OCI-LY7 (cell line): ENCODE measurements at regions not wholly inside any gene's neighbourhood (a gene's known extent, or its start where the extent isn't known, plus 50 kb on each side); places are given as distances from the start of the nearest gene placed in this dataset.

Source experiments
- BruUV-seq: library from RNA; stranded (reverse); fragments of 400-500 nt; replicated peaks from 2 replicates; lab custom pipeline; 2021; lab: Mats Ljungman, UMichigan
- CTCF ChIA-PET: fragments of 300-600 bp; sonication (Branson Sonifier 250); formaldehyde crosslinking; loops from one replicate; lab custom pipeline; 2022; ENCODE audit warnings: antibody characterized with exemption; ENCODE audit not compliant: unreplicated experiment; lab: Charles Lee
- POLR2A ChIA-PET: fragments of 300-600 bp; sonication (Branson Sonifier 250); formaldehyde crosslinking; loops from one replicate; lab custom pipeline; 2022; ENCODE audit warnings: antibody characterized with exemption; lab: Charles Lee
- DNase-seq: peaks from one replicate; pipeline ENCODE4 v3.0.0-alpha.2; 2015; ENCODE audit warnings: low spot score
- H2AFZ ChIP-seq: fragments of 200-600 bp; sonication (generic), shearing (Covaris generic); 2 replicates; pipeline ENCODE4 v1.6.1; 2014; ENCODE audit warnings: mild to moderate bottlenecking, antibody characterized with exemption, low read length, moderate library complexity
- H3K27ac ChIP-seq: fragments of 200-600 bp; sonication (generic); 2 replicates; pipeline ENCODE4 v1.5.1; 2014; ENCODE audit warnings: mixed run types, low read depth, mild to moderate bottlenecking, moderate library complexity, low read length, inconsistent platforms; ENCODE audit not compliant: poor library complexity, severe bottlenecking
- H3K36me3 ChIP-seq: fragments of 200-600 bp; sonication (generic); 2 replicates; pipeline ENCODE4 v1.6.1; 2014; ENCODE audit warnings: mild to moderate bottlenecking, antibody characterized with exemption, low read length, moderate library complexity, mixed read lengths; ENCODE audit not compliant: insufficient read depth
- H3K4me1 ChIP-seq: fragments of 200-600 bp; sonication (generic); 2 replicates; pipeline ENCODE4 v1.5.1; 2014; ENCODE audit warnings: mild to moderate bottlenecking, low read length; ENCODE audit not compliant: insufficient read depth, poor library complexity, severe bottlenecking
- H3K4me2 ChIP-seq: fragments of 200-600 bp; sonication (generic); 2 replicates; pipeline ENCODE4 v1.6.1; 2014; ENCODE audit warnings: mild to moderate bottlenecking, low read length
- H3K4me3 ChIP-seq: fragments of 200-600 bp; sonication (generic); 2 replicates; pipeline ENCODE4 v1.5.1; 2014; ENCODE audit warnings: mild to moderate bottlenecking, low read depth, low read length; ENCODE audit not compliant: poor library complexity, severe bottlenecking
- H3K79me2 ChIP-seq: fragments of 200-600 bp; sonication (generic); 2 replicates; pipeline ENCODE4 v1.6.1; 2016; ENCODE audit warnings: low read depth, mild to moderate bottlenecking, low read length, moderate library complexity, mixed read lengths; ENCODE audit not compliant: insufficient read depth
- H3K9me2 ChIP-seq: fragments of 200-600 bp; sonication (generic); 2 replicates; pipeline ENCODE4 v1.6.1; 2016; ENCODE audit warnings: mild to moderate bottlenecking, low read length, mixed read lengths; ENCODE audit not compliant: insufficient read depth
- H3K9me3 ChIP-seq: fragments of 200-600 bp; sonication (generic); 2 replicates; pipeline ENCODE4 v1.6.1; 2014; ENCODE audit warnings: mild to moderate bottlenecking, mixed run types, low read length, mixed read lengths
- H4K20me1 ChIP-seq: fragments of 200-600 bp; sonication (generic); 2 replicates; pipeline ENCODE4 v1.6.1; 2014; ENCODE audit warnings: mild to moderate bottlenecking, antibody characterized with exemption, low read length, moderate library complexity, mixed read lengths; ENCODE audit not compliant: insufficient read depth
- EZH2phosphoT487 ChIP-seq: fragments of 200-600 bp; sonication (generic); IDR thresholded peaks from 2 replicates; pipeline ENCODE4 v1.6.1; 2018; ENCODE audit warnings: low read depth, borderline replicate concordance, mild to moderate bottlenecking, mixed run types, antibody characterized with exemption, low read length, moderate library complexity, mixed read lengths
- intact Hi-C: fragments of 100-400 bp; cut with micrococcal nuclease; formaldehyde crosslinking; loops from one replicate; pipeline ENCODE4 v1.10.0; 2022; ENCODE audit not compliant: unreplicated experiment
- TF ChIP-seq, protein P1 (sequence below): fragments of 200-600 bp; sonication (generic); conservative IDR thresholded peaks from 2 replicates; pipeline ENCODE4 v1.5.1; 2014; ENCODE audit warnings: mild to moderate bottlenecking, antibody characterized with exemption, low read length, moderate library complexity, mixed read lengths

DNA sequence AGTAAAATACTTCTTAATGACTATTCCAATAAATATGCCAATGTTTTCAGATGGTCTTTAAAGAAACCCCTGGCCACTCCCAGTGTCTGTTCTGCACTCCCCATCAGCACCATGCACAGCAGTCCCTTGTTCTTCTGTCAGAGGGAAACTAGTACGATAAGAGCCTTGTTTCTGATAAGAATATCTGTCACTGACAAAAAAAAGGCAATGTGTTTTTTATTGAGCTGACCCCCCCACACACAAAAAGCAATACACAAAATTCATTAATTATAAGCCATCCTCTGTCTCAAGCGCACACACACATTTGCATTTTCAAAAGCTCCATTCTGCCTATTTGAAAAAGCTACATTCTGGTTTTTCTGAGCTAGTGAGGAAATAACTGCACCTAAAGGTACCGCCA is 119.1 kb downstream of the ENC1 start:
- BruUV-seq: no TSS peak
- Histone ChIP-seq H3K4me3 (no peak overlapping the region), H3K36me3 (no peaks in the 10 kb centered on the region), H2AFZ (no peak overlapping the region), H3K27ac (no peak overlapping the region), H3K79me2 (no peaks in the 10 kb centered on the region), H3K4me2 (no peak overlapping the region), H3K9me2 (no peaks in the 10 kb centered on the region), H3K9me3 (no peaks in the 10 kb centered on the region), H4K20me1 (no peaks in the 10 kb centered on the region), H3K4me1 (no peaks in the 10 kb centered on the region)
- POLR2A ChIA-PET: no interaction called here
- no peak for TF ChIP-seq EZH2phosphoT487
- TF ChIP-seq, protein P1, sequence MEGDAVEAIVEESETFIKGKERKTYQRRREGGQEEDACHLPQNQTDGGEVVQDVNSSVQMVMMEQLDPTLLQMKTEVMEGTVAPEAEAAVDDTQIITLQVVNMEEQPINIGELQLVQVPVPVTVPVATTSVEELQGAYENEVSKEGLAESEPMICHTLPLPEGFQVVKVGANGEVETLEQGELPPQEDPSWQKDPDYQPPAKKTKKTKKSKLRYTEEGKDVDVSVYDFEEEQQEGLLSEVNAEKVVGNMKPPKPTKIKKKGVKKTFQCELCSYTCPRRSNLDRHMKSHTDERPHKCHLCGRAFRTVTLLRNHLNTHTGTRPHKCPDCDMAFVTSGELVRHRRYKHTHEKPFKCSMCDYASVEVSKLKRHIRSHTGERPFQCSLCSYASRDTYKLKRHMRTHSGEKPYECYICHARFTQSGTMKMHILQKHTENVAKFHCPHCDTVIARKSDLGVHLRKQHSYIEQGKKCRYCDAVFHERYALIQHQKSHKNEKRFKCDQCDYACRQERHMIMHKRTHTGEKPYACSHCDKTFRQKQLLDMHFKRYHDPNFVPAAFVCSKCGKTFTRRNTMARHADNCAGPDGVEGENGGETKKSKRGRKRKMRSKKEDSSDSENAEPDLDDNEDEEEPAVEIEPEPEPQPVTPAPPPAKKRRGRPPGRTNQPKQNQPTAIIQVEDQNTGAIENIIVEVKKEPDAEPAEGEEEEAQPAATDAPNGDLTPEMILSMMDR: no peak
- CTCF ChIA-PET: no interaction called here
- no peak for DNase-seq
- intact Hi-C loops: no loop called here

DNA sequence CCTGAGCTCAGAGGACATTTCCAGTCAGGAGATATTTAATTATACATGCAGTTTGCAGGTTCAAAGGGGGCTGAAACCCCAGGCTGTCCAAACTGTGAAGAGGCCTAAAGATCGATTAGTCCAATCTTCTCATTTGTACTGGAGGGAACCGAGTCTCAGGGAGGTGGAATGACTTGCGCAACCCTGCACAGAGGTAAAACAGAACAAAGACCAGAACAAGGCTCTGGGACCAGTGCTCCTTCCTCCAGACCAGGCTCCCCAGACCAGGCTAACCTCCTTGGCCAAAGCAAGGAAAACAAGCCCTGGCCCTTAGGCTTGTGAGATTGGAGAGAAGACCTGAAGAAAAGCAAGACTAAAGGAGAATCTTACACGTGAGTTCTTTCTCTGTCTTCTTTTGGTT is 120.8 kb downstream of the ENC1 start:
- ChIA-PET POLR2A (no interaction called here), CTCF (no interaction called here)
- H2AFZ ChIP-seq: no peak overlapping the region
- intact Hi-C loops: no loop called here
- no peak overlapping the region for H3K4me2 ChIP-seq
- no peaks in the 10 kb centered on the region for H3K36me3 ChIP-seq
- DNase-seq: no peak
- H3K9me3 ChIP-seq: no peaks in the 10 kb centered on the region
- H3K4me3 ChIP-seq: no peak overlapping the region
- H3K79me2 ChIP-seq: no peaks in the 10 kb centered on the region
- BruUV-seq: no TSS peak
- no peaks in the 10 kb centered on the region for H3K9me2 ChIP-seq
- TF ChIP-seq EZH2phosphoT487: no peak
- TF ChIP-seq, protein P1: no peak
- no peak overlapping the region for H3K27ac ChIP-seq
- no peaks in the 10 kb centered on the region for H4K20me1 ChIP-seq
- H3K4me1 ChIP-seq: no peaks in the 10 kb centered on the region

DNA sequence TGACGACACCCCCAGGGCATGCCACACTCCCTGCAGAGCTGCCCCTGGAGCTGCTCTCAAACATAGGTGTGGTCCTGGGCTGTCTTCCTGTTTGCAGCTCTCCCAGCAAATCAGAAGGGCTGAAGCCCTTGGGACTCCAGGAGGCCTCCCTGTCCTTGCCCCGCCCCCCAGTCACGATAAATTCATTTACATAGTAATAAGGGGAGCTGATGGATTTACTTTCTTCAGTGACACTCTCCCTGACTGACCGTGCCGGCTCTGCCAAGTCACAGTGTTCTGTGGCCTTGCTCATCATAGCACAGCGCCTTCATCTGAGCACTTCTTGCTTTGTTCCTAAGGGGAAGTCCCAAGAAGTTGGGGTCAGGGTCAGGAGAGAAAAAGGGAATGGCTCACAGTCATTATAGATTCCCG is 121.4 kb downstream of the ENC1 start:
- no peak for DNase-seq
- no TSS peak for BruUV-seq
- H3K36me3 ChIP-seq: no peaks in the 10 kb centered on the region
- H3K4me1 ChIP-seq: no peaks in the 10 kb centered on the region
- no peaks in the 10 kb centered on the region for H4K20me1 ChIP-seq
- no peak for TF ChIP-seq EZH2phosphoT487
- TF ChIP-seq, protein P1: no peak
- H2AFZ ChIP-seq: no peak overlapping the region
- H3K27ac ChIP-seq: no peak overlapping the region
- no peaks in the 10 kb centered on the region for H3K9me2 ChIP-seq
- no peak overlapping the region for H3K4me2 ChIP-seq
- POLR2A ChIA-PET: no interaction called here
- H3K4me3 ChIP-seq: no peak overlapping the region
- no peaks in the 10 kb centered on the region for H3K9me3 ChIP-seq
- no peaks in the 10 kb centered on the region for H3K79me2 ChIP-seq
- CTCF ChIA-PET: no interaction called here
- intact Hi-C loops: no loop called here
